ENCODE measurements at regions not wholly inside any gene's neighbourhood (a gene's known extent, or its start where the extent isn't known, plus 50 kb on each side); places are given as distances from the start of the nearest gene placed in this dataset.
"Not testable (repeated sequence)": the region's sequence is repeated elsewhere in the genome, so short reads cannot be mapped to it uniquely, and the experiment has no call there.

DNA sequence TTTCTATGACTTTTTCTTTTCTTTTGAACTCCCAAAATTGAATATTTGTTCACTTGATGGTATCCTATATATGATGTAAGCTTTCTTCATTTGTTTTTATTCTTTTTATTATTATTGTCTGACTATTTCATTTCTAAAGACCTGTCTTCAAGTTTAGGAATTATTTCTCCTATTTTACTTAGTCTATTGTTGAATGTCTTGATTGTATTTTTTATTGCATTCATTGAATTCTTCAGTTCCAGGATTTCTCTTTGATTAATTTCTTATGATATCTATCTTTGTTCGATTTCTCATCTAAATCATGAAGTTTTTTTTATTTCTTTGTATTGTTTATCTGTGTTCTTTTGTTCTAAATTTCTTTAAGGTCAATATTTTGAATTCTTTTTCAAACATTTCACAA, 238.8 kb downstream of the TTC6 start:
- Histone ChIP-seq H2AFZ (ENCODE audit: low read length) (no peak overlapping the region), H3K4me1 (ENCODE audit: insufficient read depth, low read length, poor library complexity, severe bottlenecking) (no peaks in the 10 kb centered on the region), H3K79me2 (ENCODE audit: insufficient read depth, low read length) (no peaks in the 10 kb centered on the region), H3K9ac (ENCODE audit: low read depth, low read length, poor library complexity, severe bottlenecking) (no peak overlapping the region), H3K36me3 (ENCODE audit: insufficient read depth, low read length) (no peaks in the 10 kb centered on the region), H3K9me2 (replicated peaks; ENCODE audit: low read depth, low read length) (no peaks in the 10 kb centered on the region), H3F3A (ENCODE audit: low read depth) (no peaks in the 10 kb centered on the region), H3K27me3 (ENCODE audit: insufficient read depth, low read length, poor library complexity, severe bottlenecking) (no peaks in the 10 kb centered on the region), H3K4me3 (ENCODE audit: low read length, poor library complexity, severe bottlenecking) (no peak overlapping the region), H3K4me2 (ENCODE audit: low read depth, low read length, poor library complexity, severe bottlenecking) (no peak overlapping the region), H4K20me1 (ENCODE audit: insufficient read depth, low read length, poor library complexity, severe bottlenecking) (no peaks in the 10 kb centered on the region), H3K9me3 (ENCODE audit: insufficient read depth, low read depth, low read length) (peaks cover 7% of the 10 kb centered on the region)
- no peak for TF ChIP-seq EZH2phosphoT487 (IDR thresholded peaks at IDR 0.05; ENCODE audit: borderline replicate concordance)
- TF ChIP-seq, protein P1, sequence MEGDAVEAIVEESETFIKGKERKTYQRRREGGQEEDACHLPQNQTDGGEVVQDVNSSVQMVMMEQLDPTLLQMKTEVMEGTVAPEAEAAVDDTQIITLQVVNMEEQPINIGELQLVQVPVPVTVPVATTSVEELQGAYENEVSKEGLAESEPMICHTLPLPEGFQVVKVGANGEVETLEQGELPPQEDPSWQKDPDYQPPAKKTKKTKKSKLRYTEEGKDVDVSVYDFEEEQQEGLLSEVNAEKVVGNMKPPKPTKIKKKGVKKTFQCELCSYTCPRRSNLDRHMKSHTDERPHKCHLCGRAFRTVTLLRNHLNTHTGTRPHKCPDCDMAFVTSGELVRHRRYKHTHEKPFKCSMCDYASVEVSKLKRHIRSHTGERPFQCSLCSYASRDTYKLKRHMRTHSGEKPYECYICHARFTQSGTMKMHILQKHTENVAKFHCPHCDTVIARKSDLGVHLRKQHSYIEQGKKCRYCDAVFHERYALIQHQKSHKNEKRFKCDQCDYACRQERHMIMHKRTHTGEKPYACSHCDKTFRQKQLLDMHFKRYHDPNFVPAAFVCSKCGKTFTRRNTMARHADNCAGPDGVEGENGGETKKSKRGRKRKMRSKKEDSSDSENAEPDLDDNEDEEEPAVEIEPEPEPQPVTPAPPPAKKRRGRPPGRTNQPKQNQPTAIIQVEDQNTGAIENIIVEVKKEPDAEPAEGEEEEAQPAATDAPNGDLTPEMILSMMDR (conservative IDR thresholded peaks at IDR 0.05; ENCODE audit: low read length), result no peak

DNA sequence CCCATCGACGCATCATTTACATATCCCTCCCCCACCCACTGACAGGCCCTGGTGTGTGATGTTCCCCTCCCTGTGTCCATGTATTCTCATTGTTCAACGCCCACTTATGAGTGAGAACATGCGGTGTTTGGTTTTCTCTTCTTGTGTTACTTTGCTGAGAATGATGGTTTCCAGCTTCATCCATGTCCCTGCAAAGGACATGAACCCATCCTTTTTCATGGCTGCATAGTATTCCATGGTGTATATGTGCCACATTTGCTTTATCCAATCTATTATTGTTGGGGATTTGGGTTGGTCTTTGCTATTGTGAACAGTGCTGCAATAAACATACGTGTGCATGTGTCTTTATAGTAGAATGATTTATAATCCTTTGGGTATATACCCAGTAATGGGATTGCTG, 243.3 kb downstream of the TTC6 start:
- H3K4me2 ChIP-seq (ENCODE audit: low read depth, low read length, poor library complexity, severe bottlenecking); H4K20me1 ChIP-seq (ENCODE audit: insufficient read depth, low read length, poor library complexity, severe bottlenecking); H3K9me2 ChIP-seq (replicated peaks; ENCODE audit: low read depth, low read length); H3K36me3 ChIP-seq (ENCODE audit: insufficient read depth, low read length); H3K27me3 ChIP-seq (ENCODE audit: insufficient read depth, low read length, poor library complexity, severe bottlenecking); H3K4me3 ChIP-seq (ENCODE audit: low read length, poor library complexity, severe bottlenecking); H3K79me2 ChIP-seq (ENCODE audit: insufficient read depth, low read length); H3K9ac ChIP-seq (ENCODE audit: low read depth, low read length, poor library complexity, severe bottlenecking); H3K4me1 ChIP-seq (ENCODE audit: insufficient read depth, low read length, poor library complexity, severe bottlenecking); H2AFZ ChIP-seq (ENCODE audit: low read length); H3K9me3 ChIP-seq (ENCODE audit: insufficient read depth, low read depth, low read length); H3F3A ChIP-seq (ENCODE audit: low read depth): not testable (repeated sequence)

DNA sequence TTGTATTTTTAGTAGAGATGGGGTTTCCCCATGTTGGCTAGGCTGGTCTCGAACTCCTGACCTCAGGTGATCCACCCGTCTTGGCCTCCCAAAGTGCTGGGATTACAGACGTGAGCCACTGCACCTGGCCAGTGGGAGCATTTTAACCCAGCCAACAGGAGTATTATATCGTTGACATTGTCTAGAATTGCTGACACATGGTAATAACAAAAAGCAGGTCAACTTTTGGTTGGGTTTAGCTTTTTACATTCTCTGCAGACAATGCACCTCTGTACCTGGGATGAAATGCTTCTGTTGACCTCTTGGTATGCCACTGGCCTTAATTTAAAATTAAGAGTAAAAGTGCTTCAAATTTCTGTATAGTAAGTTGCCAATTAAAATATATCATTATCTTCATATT, 245.6 kb downstream of the TTC6 start:
- not testable (repeated sequence) for H3K4me3 ChIP-seq (ENCODE audit: low read length, poor library complexity, severe bottlenecking); H3K79me2 ChIP-seq (ENCODE audit: insufficient read depth, low read length); H3K9me3 ChIP-seq (ENCODE audit: insufficient read depth, low read depth, low read length); H3K36me3 ChIP-seq (ENCODE audit: insufficient read depth, low read length); H3K9ac ChIP-seq (ENCODE audit: low read depth, low read length, poor library complexity, severe bottlenecking); H3F3A ChIP-seq (ENCODE audit: low read depth); H2AFZ ChIP-seq (ENCODE audit: low read length); H4K20me1 ChIP-seq (ENCODE audit: insufficient read depth, low read length, poor library complexity, severe bottlenecking); H3K4me1 ChIP-seq (ENCODE audit: insufficient read depth, low read length, poor library complexity, severe bottlenecking); H3K4me2 ChIP-seq (ENCODE audit: low read depth, low read length, poor library complexity, severe bottlenecking); H3K9me2 ChIP-seq (replicated peaks; ENCODE audit: low read depth, low read length)
- peaks cover 17% of the 10 kb centered on the region for H3K27me3 ChIP-seq (ENCODE audit: insufficient read depth, low read length, poor library complexity, severe bottlenecking)

DNA sequence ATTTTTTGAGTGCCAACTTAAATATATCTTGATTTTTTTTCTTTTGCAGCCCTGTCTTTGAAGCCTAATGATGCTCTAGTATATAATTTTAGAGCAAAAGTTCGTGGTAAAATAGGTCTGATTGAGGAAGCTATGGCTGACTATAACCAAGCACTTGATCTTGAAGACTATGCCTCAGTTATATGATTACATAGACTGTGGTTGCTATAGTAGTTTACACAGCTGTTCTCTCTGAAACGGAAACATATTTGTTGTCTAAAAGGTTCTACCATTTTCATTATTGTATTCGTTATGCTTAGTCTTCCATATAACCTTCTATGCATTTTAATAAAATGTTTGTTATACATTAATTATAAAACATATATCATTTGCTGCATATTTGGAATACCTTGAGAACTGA, 246.7 kb downstream of the TTC6 start:
- Histone ChIP-seq H3K4me2 (ENCODE audit: low read depth, low read length, poor library complexity, severe bottlenecking) (no peak overlapping the region), H3K36me3 (ENCODE audit: insufficient read depth, low read length) (no peaks in the 10 kb centered on the region), H3K27me3 (ENCODE audit: insufficient read depth, low read length, poor library complexity, severe bottlenecking) (peaks cover 21% of the 10 kb centered on the region), H3K4me1 (ENCODE audit: insufficient read depth, low read length, poor library complexity, severe bottlenecking) (no peaks in the 10 kb centered on the region), H3K9me2 (replicated peaks; ENCODE audit: low read depth, low read length) (no peaks in the 10 kb centered on the region), H4K20me1 (ENCODE audit: insufficient read depth, low read length, poor library complexity, severe bottlenecking) (no peaks in the 10 kb centered on the region), H3F3A (ENCODE audit: low read depth) (no peaks in the 10 kb centered on the region), H2AFZ (ENCODE audit: low read length) (no peak overlapping the region), H3K9ac (ENCODE audit: low read depth, low read length, poor library complexity, severe bottlenecking) (no peak overlapping the region), H3K4me3 (ENCODE audit: low read length, poor library complexity, severe bottlenecking) (no peak overlapping the region), H3K9me3 (ENCODE audit: insufficient read depth, low read depth, low read length) (no peaks in the 10 kb centered on the region), H3K79me2 (ENCODE audit: insufficient read depth, low read length) (no peaks in the 10 kb centered on the region)
- TF ChIP-seq EZH2phosphoT487 (IDR thresholded peaks at IDR 0.05; ENCODE audit: borderline replicate concordance), result no peak
- TF ChIP-seq, protein P1 (conservative IDR thresholded peaks at IDR 0.05; ENCODE audit: low read length), result no peak

Measured in Loucy (cell line).